ENCODE measurements at regions not wholly inside any gene's neighbourhood (a gene's known extent, or its start where the extent isn't known, plus 50 kb on each side); places are given as distances from the start of the nearest gene placed in this dataset.

DNA sequence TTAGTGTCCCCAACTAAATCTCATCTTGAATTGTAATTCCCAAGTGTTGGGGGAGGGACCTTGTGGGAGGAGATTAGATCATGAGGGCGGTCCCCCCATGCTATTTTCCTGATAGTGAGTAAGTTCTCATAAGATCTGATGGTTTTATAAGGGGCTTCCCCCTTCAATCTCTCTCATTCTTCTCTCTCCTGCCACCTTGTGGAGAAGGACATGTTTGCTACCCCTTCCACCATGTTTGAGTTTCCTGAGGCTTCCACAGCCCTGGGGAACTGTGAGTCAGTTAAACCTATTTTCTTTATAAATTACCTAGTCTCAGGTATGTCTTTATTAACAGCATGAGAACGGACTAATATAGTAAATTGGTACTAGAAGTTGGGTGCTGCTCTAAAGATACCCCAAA, 365.6 kb downstream of the ANKRD7 start:
- TF ChIP-seq, protein P1, sequence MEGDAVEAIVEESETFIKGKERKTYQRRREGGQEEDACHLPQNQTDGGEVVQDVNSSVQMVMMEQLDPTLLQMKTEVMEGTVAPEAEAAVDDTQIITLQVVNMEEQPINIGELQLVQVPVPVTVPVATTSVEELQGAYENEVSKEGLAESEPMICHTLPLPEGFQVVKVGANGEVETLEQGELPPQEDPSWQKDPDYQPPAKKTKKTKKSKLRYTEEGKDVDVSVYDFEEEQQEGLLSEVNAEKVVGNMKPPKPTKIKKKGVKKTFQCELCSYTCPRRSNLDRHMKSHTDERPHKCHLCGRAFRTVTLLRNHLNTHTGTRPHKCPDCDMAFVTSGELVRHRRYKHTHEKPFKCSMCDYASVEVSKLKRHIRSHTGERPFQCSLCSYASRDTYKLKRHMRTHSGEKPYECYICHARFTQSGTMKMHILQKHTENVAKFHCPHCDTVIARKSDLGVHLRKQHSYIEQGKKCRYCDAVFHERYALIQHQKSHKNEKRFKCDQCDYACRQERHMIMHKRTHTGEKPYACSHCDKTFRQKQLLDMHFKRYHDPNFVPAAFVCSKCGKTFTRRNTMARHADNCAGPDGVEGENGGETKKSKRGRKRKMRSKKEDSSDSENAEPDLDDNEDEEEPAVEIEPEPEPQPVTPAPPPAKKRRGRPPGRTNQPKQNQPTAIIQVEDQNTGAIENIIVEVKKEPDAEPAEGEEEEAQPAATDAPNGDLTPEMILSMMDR (IDR thresholded peaks at IDR 0.05), result no peak
- DNase-seq (ENCODE audit: low spot score in 2 of 2), result no peak
- no peaks in the 10 kb centered on the region for H3K4me1 ChIP-seq

DNA sequence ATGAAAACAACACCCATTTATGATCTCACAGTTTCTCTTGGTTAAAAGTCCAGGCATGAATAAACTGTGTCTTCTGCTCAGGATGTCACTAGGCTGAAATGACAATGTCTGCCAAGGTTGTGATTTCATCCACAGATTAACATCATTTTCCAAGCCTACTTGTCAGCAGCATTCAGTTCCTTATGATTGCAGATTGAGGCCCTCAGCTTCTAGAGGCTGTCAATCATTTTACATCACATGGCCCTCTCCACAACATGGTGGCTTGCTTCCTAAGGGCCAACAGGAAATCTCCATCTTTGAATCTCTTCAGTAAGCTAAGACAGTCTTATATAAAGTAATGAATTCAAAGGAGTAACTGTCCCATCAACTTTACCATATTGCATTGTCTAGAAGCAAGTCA, 377.6 kb downstream of the ANKRD7 start:
- no peak for DNase-seq (ENCODE audit: low spot score in 2 of 2)
- H3K9me3 ChIP-seq, result no peaks in the 10 kb centered on the region
- no peaks in the 10 kb centered on the region for H3K4me1 ChIP-seq
- no peak overlapping the region for H3K4me3 ChIP-seq
- H3K27me3 ChIP-seq, result no peaks in the 10 kb centered on the region
- H3K27ac ChIP-seq, result no peak overlapping the region
- TF ChIP-seq, protein P1 (IDR thresholded peaks at IDR 0.05), result no peak
- no peak for TF ChIP-seq EP300 (IDR thresholded peaks at IDR 0.05)
- no peak for TF ChIP-seq POLR2A (IDR thresholded peaks at IDR 0.05)
- no peak for TF ChIP-seq POLR2AphosphoS5 (IDR thresholded peaks at IDR 0.05)
- no peaks in the 10 kb centered on the region for H3K36me3 ChIP-seq

More for the DNA sequence above, 365.6 kb downstream of the ANKRD7 start:
- no peaks in the 10 kb centered on the region for H3K27me3 ChIP-seq
- H3K36me3 ChIP-seq, result no peaks in the 10 kb centered on the region
- H3K9me3 ChIP-seq, result no peaks in the 10 kb centered on the region
- 57% methylated on average over 2 of the region's 2 CpGs for WGBS
- H3K27ac ChIP-seq, result no peak overlapping the region
- no peak overlapping the region for H3K4me3 ChIP-seq

DNA sequence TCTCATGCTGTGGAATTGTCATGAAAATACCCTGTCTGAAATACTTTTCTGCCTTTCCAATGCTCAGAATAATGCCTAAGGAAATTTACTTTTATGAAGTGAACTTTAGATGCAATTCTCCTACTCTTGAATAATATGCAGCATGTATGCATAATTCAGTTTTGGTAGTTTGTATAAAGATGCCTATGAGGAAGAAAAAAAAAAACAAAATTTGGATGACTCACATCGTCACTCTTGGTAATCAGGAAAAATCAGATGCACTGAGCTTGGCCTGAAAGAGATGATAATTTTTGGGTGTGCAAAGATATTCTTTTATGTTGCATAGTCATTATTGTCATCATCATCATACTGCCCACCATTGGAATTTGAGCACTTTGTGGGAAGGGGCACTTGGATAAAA, 382.1 kb downstream of the ANKRD7 start:
- H3K27ac ChIP-seq, result no peak overlapping the region
- 50% methylated on average over 1 of the region's 1 CpG for WGBS
- no peaks in the 10 kb centered on the region for H3K27me3 ChIP-seq
- H3K4me1 ChIP-seq, result no peaks in the 10 kb centered on the region
- H3K9me3 ChIP-seq, result no peaks in the 10 kb centered on the region
- TF ChIP-seq EP300 (IDR thresholded peaks at IDR 0.05), result no peak
- TF ChIP-seq POLR2AphosphoS5 (IDR thresholded peaks at IDR 0.05), result no peak
- no peak for TF ChIP-seq POLR2A (IDR thresholded peaks at IDR 0.05)
- TF ChIP-seq, protein P1 (IDR thresholded peaks at IDR 0.05), result no peak
- no peak for DNase-seq (ENCODE audit: low spot score in 2 of 2)
- no peak overlapping the region for H3K4me3 ChIP-seq
- H3K36me3 ChIP-seq, result no peaks in the 10 kb centered on the region

DNA sequence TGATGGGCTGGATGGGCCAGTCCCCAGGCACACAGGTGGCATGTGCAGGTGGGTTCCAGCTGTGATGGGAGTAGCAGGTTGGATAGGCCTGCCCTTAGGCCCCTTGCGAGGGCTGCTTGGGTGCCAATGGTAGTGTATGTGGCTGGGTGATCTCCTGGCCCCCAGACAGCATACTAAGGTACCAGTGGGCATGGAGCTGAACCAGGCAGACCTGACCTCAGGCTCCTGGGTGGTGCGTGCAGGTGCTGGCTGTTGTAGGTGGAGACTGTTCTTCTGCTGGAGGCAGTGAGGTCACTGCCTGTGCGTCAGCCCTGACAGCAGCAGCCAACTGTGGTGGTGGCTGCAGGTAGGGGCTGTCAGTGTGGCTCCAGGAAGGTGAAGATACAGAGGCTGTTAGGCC, 384.7 kb downstream of the ANKRD7 start:
- 80% methylated on average over 2 of the region's 3 CpGs for WGBS
- no peak overlapping the region for H3K27ac ChIP-seq
- H3K36me3 ChIP-seq, result no peaks in the 10 kb centered on the region
- no peaks in the 10 kb centered on the region for H3K27me3 ChIP-seq
- TF ChIP-seq EP300 (IDR thresholded peaks at IDR 0.05) (no peak), POLR2AphosphoS5 (IDR thresholded peaks at IDR 0.05) (no peak), POLR2A (IDR thresholded peaks at IDR 0.05) (no peak)
- TF ChIP-seq, protein P1 (IDR thresholded peaks at IDR 0.05), result no peak
- H3K4me1 ChIP-seq, result no peaks in the 10 kb centered on the region
- no peak for DNase-seq (ENCODE audit: low spot score in 2 of 2)
- no peak overlapping the region for H3K4me3 ChIP-seq
- H3K9me3 ChIP-seq, result no peaks in the 10 kb centered on the region

DNA sequence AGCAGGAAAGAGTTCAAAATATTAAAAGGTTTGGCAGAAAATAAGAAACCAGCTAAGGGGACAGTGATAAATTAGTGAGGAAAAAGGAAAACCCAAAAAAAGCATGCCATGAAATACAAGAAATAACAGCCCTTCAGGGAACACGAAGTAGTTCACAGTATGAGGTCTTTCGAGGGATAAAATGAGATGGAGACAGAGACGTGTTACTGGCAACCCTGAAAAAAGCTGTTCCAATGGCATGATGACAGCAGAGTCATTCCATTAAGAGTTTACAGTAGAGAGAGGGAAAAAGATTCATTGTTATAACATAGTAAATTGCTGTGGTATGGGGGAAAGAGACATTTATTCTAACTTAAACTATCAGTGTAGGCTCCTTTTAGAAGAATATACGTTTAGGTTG, 391.2 kb downstream of the ANKRD7 start:
- Histone ChIP-seq H3K27ac (no peak overlapping the region), H3K9me3 (no peaks in the 10 kb centered on the region), H3K27me3 (no peaks in the 10 kb centered on the region), H3K36me3 (no peaks in the 10 kb centered on the region), H3K4me1 (no peaks in the 10 kb centered on the region), H3K4me3 (no peak overlapping the region)
- TF ChIP-seq POLR2A (IDR thresholded peaks at IDR 0.05) (no peak), POLR2AphosphoS5 (IDR thresholded peaks at IDR 0.05) (no peak), EP300 (IDR thresholded peaks at IDR 0.05) (no peak)
- TF ChIP-seq, protein P1 (IDR thresholded peaks at IDR 0.05), result no peak
- DNase-seq (ENCODE audit: low spot score in 2 of 2), result no peak
- WGBS, result 74% methylated on average over 4 of the region's 4 CpGs
